ENCODE measurements at regions not wholly inside any gene's neighbourhood (a gene's known extent, or its start where the extent isn't known, plus 50 kb on each side); places are given as distances from the start of the nearest gene placed in this dataset.

- Histone ChIP-seq H3K9me3 (no peaks in the 10 kb centered on the region), H3K27ac (no peak overlapping the region), H3K4me1 (no peaks in the 10 kb centered on the region), H3K4me3 (no peak overlapping the region), H3K27me3 (no peaks in the 10 kb centered on the region), H3K36me3 (no peaks in the 10 kb centered on the region)
- no peak for DNase-seq (ENCODE audit: low spot score in 2 of 2)
- WGBS, 2 donors = 81 to 83% methylated on average over 8 of the region's 8 CpGs
- no peak for TF ChIP-seq CTCF (IDR thresholded peaks at IDR 0.05)
- TF ChIP-seq POLR2A (IDR thresholded peaks at IDR 0.05) = no peak
- no peak for TF ChIP-seq EP300 (IDR thresholded peaks at IDR 0.05)
These were observed 86.2 kb upstream of the RAB6C start for GRCh38 chr2:129893244-129893643.

- Histone ChIP-seq H3K36me3 (no peaks in the 10 kb centered on the region), H3K27me3 (no peaks in the 10 kb centered on the region), H3K9me3 (peaks cover 0 to 9% (median 2%) of the 10 kb centered on the region in 4 donors), H3K4me3 (no peak overlapping the region), H3K27ac (no peak overlapping the region), H3K4me1 (no peaks in the 10 kb centered on the region)
- 79 to 85% methylated on average over 8 of the region's 8 CpGs for WGBS, 2 donors
- DNase-seq (ENCODE audit: low spot score in 2 of 2) = no peak
- no peak for TF ChIP-seq CTCF (IDR thresholded peaks at IDR 0.05)
- TF ChIP-seq EP300 (IDR thresholded peaks at IDR 0.05) = no peak
- TF ChIP-seq POLR2A (IDR thresholded peaks at IDR 0.05) = no peak
These were observed 84.8 kb upstream of the RAB6C start for GRCh38 chr2:129894616-129895015.

GRCh38 chr2:129895061-129895460, 84.4 kb upstream of the RAB6C start:
- H3K9me3 ChIP-seq = peaks cover 0 to 13% (median 4%) of the 10 kb centered on the region in 4 donors
- no peak for DNase-seq (ENCODE audit: low spot score in 2 of 2)
- TF ChIP-seq CTCF (IDR thresholded peaks at IDR 0.05) (no peak), POLR2A (IDR thresholded peaks at IDR 0.05) (no peak), EP300 (IDR thresholded peaks at IDR 0.05) (no peak)
- 79 to 90% methylated on average over 5 of the region's 5 CpGs for WGBS, 2 donors
- H3K27ac ChIP-seq = no peak overlapping the region
- H3K4me3 ChIP-seq = no peak overlapping the region
- no peaks in the 10 kb centered on the region for H3K4me1 ChIP-seq
- H3K27me3 ChIP-seq = no peaks in the 10 kb centered on the region
- H3K36me3 ChIP-seq = no peaks in the 10 kb centered on the region

- Histone ChIP-seq H3K27me3 (no peaks in the 10 kb centered on the region), H3K36me3 (no peaks in the 10 kb centered on the region), H3K4me1 (no peaks in the 10 kb centered on the region), H3K27ac (no peak overlapping the region), H3K9me3 (peaks cover 0 to 13% (median 5%) of the 10 kb centered on the region in 4 donors), H3K4me3 (no peak overlapping the region)
- TF ChIP-seq EP300 (IDR thresholded peaks at IDR 0.05) (no peak), POLR2A (IDR thresholded peaks at IDR 0.05) (no peak), CTCF (IDR thresholded peaks at IDR 0.05) (no peak)
- WGBS, 2 donors = 85 to 87% methylated on average over 2 of the region's 2 CpGs
- no peak for DNase-seq (ENCODE audit: low spot score in 2 of 2)
These were observed 83.9 kb upstream of the RAB6C start for GRCh38 chr2:129895526-129896082.

- no peak overlapping the region for H3K27ac ChIP-seq
- no peaks in the 10 kb centered on the region for H3K4me1 ChIP-seq
- H3K36me3 ChIP-seq = no peaks in the 10 kb centered on the region
- H3K27me3 ChIP-seq = no peaks in the 10 kb centered on the region
- H3K9me3 ChIP-seq = peaks cover 0 to 13% (median 5%) of the 10 kb centered on the region in 4 donors
- no peak for TF ChIP-seq EP300 (IDR thresholded peaks at IDR 0.05)
- TF ChIP-seq CTCF (IDR thresholded peaks at IDR 0.05) = no peak
- no peak for TF ChIP-seq POLR2A (IDR thresholded peaks at IDR 0.05)
- no peak for DNase-seq (ENCODE audit: low spot score in 2 of 2)
- 77 to 92% methylated on average over 9 of the region's 9 CpGs for WGBS, 2 donors
- H3K4me3 ChIP-seq = no peak overlapping the region
These were observed 83.0 kb upstream of the RAB6C start for GRCh38 chr2:129896226-129897100.
